ENCODE measurements at regions not wholly inside any gene's neighbourhood (a gene's known extent, or its start where the extent isn't known, plus 50 kb on each side); places are given as distances from the start of the nearest gene placed in this dataset.
"Not testable (repeated sequence)": the region's sequence is repeated elsewhere in the genome, so short reads cannot be mapped to it uniquely, and the experiment has no call there.

- no peak for DNase-seq
Observed at GRCh38 chr4:72767618-72768302, 198.7 kb upstream of the ADAMTS3 start.

GRCh38 chr4:72765788-72766187, 196.8 kb upstream of the ADAMTS3 start:
- not testable (repeated sequence) for DNase-seq

GRCh38 chr4:72761368-72762038, 192.5 kb upstream of the ADAMTS3 start:
- DNase-seq = no peak

- not testable (repeated sequence) for DNase-seq
Observed at GRCh38 chr4:72753414-72753813, 184.4 kb upstream of the ADAMTS3 start.

- no peak for DNase-seq
Observed at GRCh38 chr4:72744103-72744725, 175.2 kb upstream of the ADAMTS3 start.

- DNase-seq = no peak
Observed at GRCh38 chr4:72743078-72743477, 174.1 kb upstream of the ADAMTS3 start.

- DNase-seq = no peak
Observed at GRCh38 chr4:72715299-72715698, 146.3 kb upstream of the ADAMTS3 start.

- DNase-seq = no peak
Observed at GRCh38 chr4:72714482-72715279, 145.7 kb upstream of the ADAMTS3 start.

- no peak for DNase-seq
Observed at GRCh38 chr4:72712997-72713396, 144.0 kb upstream of the ADAMTS3 start.

GRCh38 chr4:72709475-72709874, 140.5 kb upstream of the ADAMTS3 start:
- DNase-seq = no peak

- DNase-seq = no peak
Observed at GRCh38 chr4:72706684-72707083, 137.7 kb upstream of the ADAMTS3 start.

GRCh38 chr4:72704925-72705640, 136.1 kb upstream of the ADAMTS3 start:
- not testable (repeated sequence) for DNase-seq

- no peak for DNase-seq
Observed at GRCh38 chr4:72702948-72703347, 133.9 kb upstream of the ADAMTS3 start.

GRCh38 chr4:72701987-72702819, 133.2 kb upstream of the ADAMTS3 start:
- DNase-seq = no peak

- no peak for DNase-seq
Observed at GRCh38 chr4:72690771-72691170, 121.8 kb upstream of the ADAMTS3 start.

- DNase-seq = no peak
Observed at GRCh38 chr4:72689923-72690322, 120.9 kb upstream of the ADAMTS3 start.

- not testable (repeated sequence) for DNase-seq
Observed at GRCh38 chr4:72686390-72686789, 117.4 kb upstream of the ADAMTS3 start.

- no peak for DNase-seq
Observed at GRCh38 chr4:72679666-72680065, 110.6 kb upstream of the ADAMTS3 start.

GRCh38 chr4:72677886-72678285, 108.9 kb upstream of the ADAMTS3 start:
- no peak for DNase-seq

GRCh38 chr4:72677265-72677664, 108.2 kb upstream of the ADAMTS3 start:
- no peak for DNase-seq

GRCh38 chr4:72671980-72672379, 103.0 kb upstream of the ADAMTS3 start:
- no peak for DNase-seq

GRCh38 chr4:72670521-72670920, 101.5 kb upstream of the ADAMTS3 start:
- DNase-seq = no peak
